Ramos (cell line): ENCODE measurements at regions not wholly inside any gene's neighbourhood (a gene's known extent, or its start where the extent isn't known, plus 50 kb on each side); places are given as distances from the start of the nearest gene placed in this dataset.

Experiments used
- in situ Hi-C: fragments of 300-500 bp; cut with MboI; formaldehyde crosslinking; loops from one replicate; pipeline ENCODE4 v1.14.3; 2022; ENCODE audit warnings: low sequenced_read_pairs; ENCODE audit not compliant: unreplicated experiment

- in situ Hi-C loops: no loop called here
These were observed 105.1 kb upstream of the SDK2 start for GRCh38 chr17:73749337-73749823.

GRCh38 chr17:73749928-73750605 lies 105.8 kb upstream of the SDK2 start:
- in situ Hi-C loops: no loop called here

- in situ Hi-C loops: no loop called here
These were observed 106.7 kb upstream of the SDK2 start for GRCh38 chr17:73750975-73751374.

GRCh38 chr17:73753751-73754496 lies 109.7 kb upstream of the SDK2 start:
- in situ Hi-C loops: no loop called here

GRCh38 chr17:73754886-73755400 lies 110.7 kb upstream of the SDK2 start:
- in situ Hi-C loops: no loop called here

GRCh38 chr17:73757420-73757819 lies 113.2 kb upstream of the SDK2 start:
- in situ Hi-C loops: no loop called here

GRCh38 chr17:73758245-73758644 lies 114.0 kb upstream of the SDK2 start:
- in situ Hi-C loops: no loop called here

GRCh38 chr17:73759324-73759723 lies 115.1 kb upstream of the SDK2 start:
- in situ Hi-C loops: no loop called here

- in situ Hi-C loops: no loop called here
These were observed 115.6 kb upstream of the SDK2 start for GRCh38 chr17:73759734-73760438.

GRCh38 chr17:73760439-73760758 lies 116.2 kb upstream of the SDK2 start:
- in situ Hi-C loops: no loop called here

- in situ Hi-C loops: no loop called here
These were observed 121.7 kb upstream of the SDK2 start for GRCh38 chr17:73765824-73766563.

- in situ Hi-C loops: no loop called here
These were observed 123.5 kb upstream of the SDK2 start for GRCh38 chr17:73767696-73768095.

GRCh38 chr17:73768691-73769090 lies 124.4 kb upstream of the SDK2 start:
- in situ Hi-C loops: no loop called here

- in situ Hi-C loops: no loop called here
These were observed 125.2 kb upstream of the SDK2 start for GRCh38 chr17:73769479-73769878.

GRCh38 chr17:73770115-73770848 lies 126.0 kb upstream of the SDK2 start:
- in situ Hi-C loops: no loop called here

- in situ Hi-C loops: no loop called here
These were observed 126.6 kb upstream of the SDK2 start for GRCh38 chr17:73770849-73771229.

GRCh38 chr17:73772107-73772705 lies 128.0 kb upstream of the SDK2 start:
- in situ Hi-C loops: no loop called here

- in situ Hi-C loops: no loop called here
These were observed 129.5 kb upstream of the SDK2 start for GRCh38 chr17:73773702-73774101.

- in situ Hi-C loops: no loop called here
These were observed 130.6 kb upstream of the SDK2 start for GRCh38 chr17:73774852-73775251.
